ENCODE measurements at regions not wholly inside any gene's neighbourhood (a gene's known extent, or its start where the extent isn't known, plus 50 kb on each side); places are given as distances from the start of the nearest gene placed in this dataset.

GRCh38 chr3:106103383-106103782 is 234.6 kb upstream of the CBLB start:
- TF ChIP-seq, protein P1, sequence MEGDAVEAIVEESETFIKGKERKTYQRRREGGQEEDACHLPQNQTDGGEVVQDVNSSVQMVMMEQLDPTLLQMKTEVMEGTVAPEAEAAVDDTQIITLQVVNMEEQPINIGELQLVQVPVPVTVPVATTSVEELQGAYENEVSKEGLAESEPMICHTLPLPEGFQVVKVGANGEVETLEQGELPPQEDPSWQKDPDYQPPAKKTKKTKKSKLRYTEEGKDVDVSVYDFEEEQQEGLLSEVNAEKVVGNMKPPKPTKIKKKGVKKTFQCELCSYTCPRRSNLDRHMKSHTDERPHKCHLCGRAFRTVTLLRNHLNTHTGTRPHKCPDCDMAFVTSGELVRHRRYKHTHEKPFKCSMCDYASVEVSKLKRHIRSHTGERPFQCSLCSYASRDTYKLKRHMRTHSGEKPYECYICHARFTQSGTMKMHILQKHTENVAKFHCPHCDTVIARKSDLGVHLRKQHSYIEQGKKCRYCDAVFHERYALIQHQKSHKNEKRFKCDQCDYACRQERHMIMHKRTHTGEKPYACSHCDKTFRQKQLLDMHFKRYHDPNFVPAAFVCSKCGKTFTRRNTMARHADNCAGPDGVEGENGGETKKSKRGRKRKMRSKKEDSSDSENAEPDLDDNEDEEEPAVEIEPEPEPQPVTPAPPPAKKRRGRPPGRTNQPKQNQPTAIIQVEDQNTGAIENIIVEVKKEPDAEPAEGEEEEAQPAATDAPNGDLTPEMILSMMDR (IDR thresholded peaks at IDR 0.05; ENCODE audit: borderline replicate concordance, extremely low read depth, low read length, poor library complexity, severe bottlenecking) = no peak
- no peak for TF ChIP-seq EZH2 (IDR thresholded peaks at IDR 0.05; ENCODE audit: borderline replicate concordance, low read depth, low read length, severe bottlenecking)
